Posterior vena cava (tissue), 2 donors: ENCODE measurements at regions not wholly inside any gene's neighbourhood (a gene's known extent, or its start where the extent isn't known, plus 50 kb on each side); places are given as distances from the start of the nearest gene placed in this dataset.

ENCODE experiments used
- DNase-seq: peaks from one replicate; pipeline ENCODE4 v3.0.0-alpha.2; 2020; ENCODE audit warnings: low spot score
- intact Hi-C, 2 donors: fragments of 100-400 bp; cut with DNase I; formaldehyde crosslinking; loops; one replicate each; pipeline versions ENCODE4 v1.14.1 to v1.14.2; 2022 to 2023
- donor health status: DM: yes; HTN: yes; CAD: no.
- donor health status: DM: yes; HTN: yes; CAD: no.

DNA sequence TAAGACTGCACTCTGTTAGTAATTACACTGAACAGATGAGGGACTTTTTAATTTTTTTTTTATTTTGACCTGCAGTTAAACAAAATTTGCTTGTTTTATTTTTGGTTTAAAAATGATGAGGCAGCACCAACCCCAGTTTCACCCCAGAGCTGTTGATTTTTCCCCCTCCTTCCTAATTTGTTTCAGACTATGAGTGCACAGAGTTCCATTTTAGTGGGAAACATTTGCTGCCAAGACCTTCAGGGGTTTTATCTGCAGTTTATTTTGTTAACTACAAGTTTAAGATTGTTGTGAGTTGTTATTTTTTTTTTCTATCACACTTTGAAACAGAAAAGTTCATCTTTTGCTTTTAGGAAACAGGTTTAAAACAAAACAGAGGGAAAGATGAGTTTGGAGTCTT lies 455.9 kb upstream of the NR2F2 start:
- intact Hi-C loops, result no loop called here
- DNase-seq, result no peak

- intact Hi-C loops, result no loop called here
- no peak for DNase-seq
Measured at GRCh38 chr15:95875121-95875643, 455.3 kb upstream of the NR2F2 start.

DNA sequence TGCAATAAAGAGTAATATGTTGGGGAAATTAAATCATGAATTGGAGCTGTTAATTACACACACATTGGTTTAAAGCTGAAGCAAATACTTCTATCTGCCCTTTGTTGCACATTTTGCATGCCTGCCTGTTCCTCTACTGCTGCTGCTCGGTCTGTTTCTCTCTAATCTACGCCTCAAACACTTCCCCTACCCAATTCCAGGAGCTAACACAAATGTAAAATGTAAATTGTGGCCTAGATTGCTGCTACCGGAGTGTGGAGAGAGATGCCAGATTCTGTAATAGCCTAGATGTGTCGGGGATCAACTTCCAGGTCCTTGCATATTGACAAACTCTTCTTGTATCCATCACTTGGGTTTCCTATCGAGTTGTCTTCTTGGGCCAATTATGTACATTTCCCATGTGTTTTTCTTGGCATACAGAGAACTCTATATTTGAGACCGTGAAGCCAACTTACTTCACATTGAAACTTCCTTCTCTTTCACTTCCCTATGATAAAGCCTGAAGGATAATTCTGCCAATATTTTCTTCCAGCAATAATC lies 450.4 kb upstream of the NR2F2 start:
- intact Hi-C loops, result loop anchor here in 1 of 2 donors (10.0 kb wide), 1 partner anchor 445 kb away; no protein-coding TSS in a partner anchor
- DNase-seq, result no peak

GRCh38 chr15:95880630-95881029 lies 449.9 kb upstream of the NR2F2 start:
- intact Hi-C loops, result loop anchor here in 1 of 2 donors (10.0 kb wide), 1 partner anchor 444 kb away; no protein-coding TSS in a partner anchor

DNA sequence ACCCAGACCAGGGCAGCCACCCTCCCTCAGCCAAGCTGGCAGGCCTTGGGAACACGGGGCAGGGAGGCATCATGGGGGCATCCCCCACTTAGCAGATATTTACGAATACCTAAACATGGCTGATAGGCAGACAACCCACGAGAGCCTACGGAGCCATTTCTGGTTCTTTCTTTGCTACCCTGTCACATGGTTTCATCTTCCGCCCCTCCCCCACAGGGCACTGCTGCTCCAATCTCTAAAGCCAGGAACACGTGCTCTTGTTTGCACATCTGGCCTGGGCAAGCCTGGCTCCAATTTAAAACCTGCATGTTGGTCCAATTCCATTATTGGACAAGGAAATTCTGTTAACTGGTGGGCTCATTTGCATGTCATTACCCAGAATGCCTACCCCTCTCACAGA lies 447.4 kb upstream of the NR2F2 start:
- intact Hi-C loops, result loop anchor here in 1 of 2 donors (10.0 kb wide), 1 partner anchor 442 kb away; no protein-coding TSS in a partner anchor
- DNase-seq, result no peak

More at GRCh38 chr15:95880630-95881029, 449.9 kb upstream of the NR2F2 start:
- no peak for DNase-seq

GRCh38 chr15:95884276-95884675 lies 446.2 kb upstream of the NR2F2 start:
- intact Hi-C loops, result loop anchor here in 1 of 2 donors (10.0 kb wide), 1 partner anchor 441 kb away; no protein-coding TSS in a partner anchor
- DNase-seq, result no peak

DNA sequence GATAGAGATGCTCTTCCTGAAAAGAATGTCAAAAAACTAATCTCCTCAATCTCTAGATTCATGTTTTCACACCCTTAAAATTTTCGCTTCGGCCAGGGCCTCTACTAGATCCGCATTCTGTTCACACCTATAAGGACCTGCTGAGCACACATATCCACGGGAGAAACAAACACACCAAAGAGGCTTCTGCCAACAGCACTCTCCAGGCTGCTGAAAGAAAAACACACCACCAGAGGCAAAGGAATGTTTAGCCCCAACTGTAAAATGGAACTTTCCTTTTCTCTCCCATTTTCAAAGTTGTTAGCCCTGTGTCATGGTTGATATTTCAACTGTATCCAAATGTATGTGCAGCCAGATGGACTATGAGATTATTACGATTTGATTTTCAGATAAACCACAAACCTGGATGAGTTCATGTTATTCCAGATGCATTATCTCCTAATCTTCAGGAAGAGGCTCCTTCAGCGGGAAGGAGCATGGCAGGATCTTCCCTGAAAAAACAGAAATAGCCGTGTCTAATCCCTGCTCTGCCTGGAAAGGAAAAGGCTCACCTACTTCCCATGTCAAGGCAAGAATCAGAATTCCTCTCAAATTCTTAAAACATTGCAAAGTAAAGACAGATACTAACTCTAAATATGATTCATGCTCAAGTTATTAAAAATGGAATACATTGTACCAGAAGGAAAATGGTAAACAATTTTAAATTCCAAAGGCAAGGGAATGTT lies 442.7 kb upstream of the NR2F2 start:
- intact Hi-C loops, result loop anchor here in 1 of 2 donors (10.0 kb wide), 1 partner anchor 437 kb away; no protein-coding TSS in a partner anchor
- DNase-seq, result no peak

GRCh38 chr15:95888762-95889161 lies 441.7 kb upstream of the NR2F2 start:
- intact Hi-C loops, result loop anchor here in 1 of 2 donors (10.0 kb wide), 1 partner anchor 436 kb away; no protein-coding TSS in a partner anchor
- no peak for DNase-seq

DNA sequence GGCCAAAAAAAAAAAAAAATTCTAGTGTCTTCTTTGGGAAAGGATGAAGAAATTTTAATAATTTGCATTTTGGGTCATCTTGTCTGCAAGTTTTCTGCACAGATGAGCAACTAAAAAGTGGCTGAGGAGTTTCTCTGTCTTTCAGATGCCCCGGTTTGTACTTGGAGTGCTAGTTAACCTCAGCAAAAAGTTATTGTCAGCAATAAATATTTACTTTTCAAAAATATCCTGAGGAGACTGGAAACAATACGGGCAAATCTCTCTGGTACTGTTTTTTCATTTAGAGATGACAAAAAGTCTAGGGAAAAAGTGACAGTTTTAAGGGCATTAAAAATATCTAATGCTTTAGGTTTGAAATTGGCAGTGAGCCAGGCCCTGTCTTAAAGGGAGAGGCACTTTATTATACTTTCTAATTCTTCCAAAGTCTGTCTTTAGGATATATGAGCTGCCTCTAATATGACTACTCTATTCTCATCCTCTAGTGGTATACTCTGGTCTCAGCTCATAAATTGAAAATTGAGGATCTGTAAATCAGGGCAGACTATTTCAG lies 436.0 kb upstream of the NR2F2 start:
- DNase-seq, result no peak
- intact Hi-C loops, result no loop called here

- DNase-seq, result no peak
- intact Hi-C loops, result no loop called here
Measured at GRCh38 chr15:95895508-95895907, 435.0 kb upstream of the NR2F2 start.

DNA sequence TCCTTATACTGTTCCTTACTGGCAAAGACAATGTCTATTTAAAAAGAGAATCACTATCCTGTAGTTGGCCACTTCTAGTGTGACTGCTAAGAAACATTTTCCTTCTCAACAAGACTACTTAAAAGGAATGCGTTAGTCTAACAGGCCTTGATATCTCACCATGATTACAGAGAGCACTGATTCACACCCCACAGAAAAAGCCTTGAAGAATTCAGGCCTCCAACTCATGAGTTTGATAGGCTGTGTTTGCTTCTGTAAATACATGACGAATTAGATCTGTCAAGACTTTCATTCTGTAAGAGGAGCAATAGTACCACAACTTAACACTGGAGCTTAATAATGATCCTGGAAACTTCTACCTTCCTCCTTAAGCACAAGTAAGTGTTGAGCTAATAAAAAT lies 432.8 kb upstream of the NR2F2 start:
- DNase-seq, result no peak
- intact Hi-C loops, result no loop called here

GRCh38 chr15:95898761-95899160 lies 431.7 kb upstream of the NR2F2 start:
- intact Hi-C loops, result no loop called here

DNA sequence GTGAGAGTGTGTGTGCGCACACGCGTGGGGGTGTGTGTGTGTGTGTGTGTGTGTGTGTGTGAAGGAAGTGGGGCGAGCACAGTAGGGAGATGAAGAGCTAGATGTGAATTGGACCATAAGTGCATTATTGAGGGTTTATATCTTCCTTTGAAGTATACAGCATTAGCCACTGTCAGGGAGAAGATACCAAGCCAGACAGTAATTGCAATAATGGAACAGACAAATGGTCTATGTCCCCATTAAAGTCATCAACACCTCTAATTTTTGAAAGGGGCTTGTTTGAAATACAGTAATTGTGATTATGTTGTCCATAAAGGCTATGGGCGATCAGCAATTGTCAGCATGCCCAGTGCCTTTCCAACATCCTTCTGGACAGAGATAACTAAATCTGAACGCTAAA lies 429.2 kb upstream of the NR2F2 start:
- DNase-seq, result no peak
- intact Hi-C loops, result no loop called here

More at GRCh38 chr15:95898761-95899160, 431.7 kb upstream of the NR2F2 start:
- no peak for DNase-seq

DNA sequence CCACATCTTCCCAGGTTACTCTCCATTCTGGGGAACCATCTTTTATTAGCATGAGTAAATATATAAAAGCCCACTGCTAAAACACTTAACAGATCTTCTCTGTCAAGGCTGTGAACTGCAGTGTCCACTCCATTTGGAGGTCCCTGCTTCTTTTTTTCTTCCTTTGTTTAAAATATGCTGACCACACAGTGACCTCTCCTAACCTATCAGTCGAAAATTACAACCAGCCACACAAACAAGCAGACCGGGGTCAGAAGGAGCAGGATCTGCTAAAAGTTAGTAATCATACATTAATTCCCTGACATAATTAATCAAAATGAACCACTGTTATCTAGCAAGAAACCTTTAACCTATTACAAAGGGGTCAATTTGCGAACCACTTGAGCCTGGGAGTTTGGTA lies 427.9 kb upstream of the NR2F2 start:
- DNase-seq, result no peak
- intact Hi-C loops, result no loop called here

- intact Hi-C loops, result no loop called here
- DNase-seq, result no peak
Measured at GRCh38 chr15:95903352-95903751, 427.1 kb upstream of the NR2F2 start.

DNA sequence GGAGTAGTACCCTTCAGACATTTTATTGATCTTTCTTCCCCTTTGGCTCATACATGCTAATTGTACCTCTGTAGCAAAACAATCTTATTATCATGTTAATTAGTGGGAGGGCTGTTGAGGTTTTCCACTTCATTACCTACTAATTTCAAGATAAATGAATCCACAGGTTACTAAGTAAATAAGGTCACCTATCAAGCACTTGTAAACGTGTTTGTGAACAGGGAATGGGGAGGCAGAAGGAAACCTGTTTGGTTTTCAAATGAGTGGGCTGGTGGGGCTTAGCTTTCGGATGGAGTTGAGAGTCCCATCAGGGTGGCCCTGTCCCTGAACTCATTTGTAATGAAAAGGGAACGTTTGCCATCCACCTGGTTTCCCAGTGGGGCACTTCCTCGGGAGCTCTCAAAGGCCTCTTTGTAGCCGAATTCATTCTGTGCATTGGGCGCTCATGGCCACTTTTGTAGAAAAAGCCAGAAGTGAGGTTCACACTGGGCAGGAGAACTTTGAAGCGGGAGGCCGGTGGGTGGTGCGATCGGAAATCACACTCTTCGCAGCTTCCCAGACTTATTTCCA lies 419.8 kb upstream of the NR2F2 start:
- intact Hi-C loops, result no loop called here
- no peak for DNase-seq

DNA sequence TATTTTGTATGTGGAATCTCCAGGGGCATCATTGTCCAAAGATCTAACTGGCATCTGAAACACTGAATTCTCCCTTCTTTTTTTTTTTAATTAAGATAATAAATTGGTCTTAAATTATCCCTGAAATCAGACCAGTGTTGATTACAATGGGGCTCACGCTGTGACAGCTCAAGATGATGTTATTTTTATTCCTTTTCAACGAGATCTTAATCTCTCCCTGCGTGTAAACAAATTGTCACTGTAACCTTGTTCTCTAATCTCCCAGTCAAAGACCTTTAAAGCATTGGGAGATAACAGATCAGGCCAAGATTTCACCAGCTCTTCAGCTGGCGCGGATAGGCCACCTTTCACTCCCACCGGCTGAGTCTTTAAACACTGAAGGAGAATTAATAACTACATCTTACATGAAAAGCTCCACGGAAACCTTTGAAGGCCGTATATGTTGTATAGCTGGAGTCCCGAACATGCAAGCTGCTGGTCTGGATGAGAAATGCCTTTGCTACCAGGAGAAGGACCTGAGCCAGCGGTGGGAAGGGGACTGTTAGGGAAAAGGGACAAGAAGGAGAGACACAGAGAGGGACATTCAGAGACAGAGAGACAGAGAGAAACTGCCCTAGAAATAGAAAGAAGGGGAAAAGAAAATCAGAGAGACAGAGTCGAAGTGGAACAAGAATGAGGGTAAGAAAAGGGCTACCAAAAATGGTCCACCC lies 418.8 kb upstream of the NR2F2 start:
- no peak for DNase-seq
- intact Hi-C loops, result no loop called here

- intact Hi-C loops, result no loop called here
- no peak for DNase-seq
Measured at GRCh38 chr15:95912280-95912625, 418.2 kb upstream of the NR2F2 start.

DNA sequence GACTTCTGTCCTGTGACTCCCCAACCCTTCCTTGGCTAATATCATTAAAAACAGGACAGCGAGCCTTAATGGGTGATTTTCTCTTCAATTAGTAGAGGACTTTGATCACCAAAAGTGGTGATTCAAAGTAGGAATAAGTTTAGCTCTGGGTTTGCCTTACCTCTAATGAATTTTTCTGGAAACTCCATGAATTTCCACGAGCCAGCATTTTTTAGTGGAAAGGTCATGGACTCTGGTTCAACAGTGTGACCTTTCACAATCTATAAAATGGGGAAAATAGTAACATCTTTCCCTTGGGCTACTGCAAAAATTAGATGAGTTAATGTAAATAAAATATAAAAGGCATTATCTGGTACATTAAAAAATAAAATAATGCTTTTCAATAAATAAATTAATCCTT lies 417.8 kb upstream of the NR2F2 start:
- DNase-seq, result no peak
- intact Hi-C loops, result no loop called here
